NCI-H2227 treated with DMSO at 0.1 percent for 48 hours (cell line): ENCODE measurements at regions not wholly inside any gene's neighbourhood (a gene's known extent, or its start where the extent isn't known, plus 50 kb on each side); places are given as distances from the start of the nearest gene placed in this dataset.
"Not testable (repeated sequence)": the region's sequence is repeated elsewhere in the genome, so short reads cannot be mapped to it uniquely, and the experiment has no call there.

Experiments used
- DNase-seq: peaks from one replicate; lab custom pipeline; 2025; lab: John Stamatoyannopoulos, UW

DNA sequence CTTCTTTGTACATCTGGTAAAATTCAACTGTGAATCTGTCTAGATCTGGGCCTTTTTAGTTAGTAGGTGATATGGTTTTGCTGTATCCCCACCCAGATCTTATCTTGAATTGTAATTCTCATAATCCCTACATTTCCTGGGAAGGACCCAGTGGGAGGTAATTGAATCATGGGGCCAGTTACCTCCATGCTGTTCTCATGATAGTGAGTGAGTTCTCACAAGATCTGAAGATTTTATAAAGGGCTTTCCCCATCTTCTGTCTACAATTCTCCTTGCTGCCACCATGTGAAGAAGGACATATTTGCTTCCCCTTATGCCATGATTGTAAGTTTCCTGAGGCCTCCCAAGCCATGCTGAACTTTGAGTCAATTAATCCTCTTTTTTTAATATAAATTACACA, 410.4 kb upstream of the EPHA7 start:
- not testable (repeated sequence) for DNase-seq

DNA sequence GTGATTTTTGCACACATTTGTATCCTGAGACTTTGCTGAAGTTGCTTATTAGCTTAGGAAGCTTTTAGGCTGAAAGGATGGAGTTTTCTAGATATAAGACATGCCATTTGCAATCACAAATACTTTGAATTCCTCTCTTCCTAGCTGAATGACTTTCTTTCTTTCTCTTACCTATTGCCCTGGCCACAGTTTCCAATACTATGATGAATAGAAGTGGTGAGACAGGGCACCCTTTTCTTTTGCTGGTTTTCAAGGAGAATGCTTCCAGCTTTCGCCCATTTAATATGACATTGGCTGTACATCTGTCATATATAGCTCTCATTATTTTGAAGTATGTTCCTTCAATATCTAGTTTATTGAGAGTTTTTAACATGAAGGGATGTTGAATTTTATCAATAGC, 409.6 kb upstream of the EPHA7 start:
- DNase-seq, result no peak

DNA sequence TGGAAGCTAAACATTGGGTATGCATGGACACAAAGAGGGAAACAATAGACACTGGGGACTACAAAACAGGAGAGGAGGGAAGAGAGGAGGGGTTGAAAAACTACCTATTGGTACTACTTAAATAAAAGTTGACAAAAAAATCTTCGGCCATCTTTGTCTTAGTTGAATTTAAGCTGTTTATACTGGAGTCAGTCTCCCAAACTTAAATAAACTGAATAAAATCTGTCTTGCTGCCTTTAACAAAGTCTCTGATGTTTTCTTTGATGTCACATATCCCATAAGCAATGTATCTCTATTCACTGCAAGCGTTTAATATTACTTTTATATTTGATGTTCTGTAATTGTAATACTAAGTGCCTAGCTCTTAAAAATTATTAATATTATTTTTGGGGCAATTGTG, 409.2 kb upstream of the EPHA7 start:
- DNase-seq, result no peak

DNA sequence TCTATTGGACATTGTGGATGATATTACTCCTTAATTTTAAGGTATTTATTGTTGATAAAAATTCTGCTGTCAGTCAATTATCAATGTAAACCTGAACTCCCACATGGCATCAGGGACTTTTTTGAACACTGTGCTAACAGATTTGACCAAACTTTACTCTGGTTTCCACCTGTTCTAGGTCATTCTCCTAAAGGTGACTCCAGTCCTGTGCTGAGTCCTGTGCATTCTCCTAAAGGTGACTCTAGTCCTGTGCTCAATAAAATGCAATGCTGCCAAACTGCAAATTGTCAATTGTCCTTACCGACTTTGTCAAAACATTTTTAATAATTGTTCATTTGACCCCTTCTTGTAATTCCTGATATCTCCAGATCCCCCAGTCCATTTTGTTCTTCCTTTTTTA, 408.4 kb upstream of the EPHA7 start:
- no peak for DNase-seq

DNA sequence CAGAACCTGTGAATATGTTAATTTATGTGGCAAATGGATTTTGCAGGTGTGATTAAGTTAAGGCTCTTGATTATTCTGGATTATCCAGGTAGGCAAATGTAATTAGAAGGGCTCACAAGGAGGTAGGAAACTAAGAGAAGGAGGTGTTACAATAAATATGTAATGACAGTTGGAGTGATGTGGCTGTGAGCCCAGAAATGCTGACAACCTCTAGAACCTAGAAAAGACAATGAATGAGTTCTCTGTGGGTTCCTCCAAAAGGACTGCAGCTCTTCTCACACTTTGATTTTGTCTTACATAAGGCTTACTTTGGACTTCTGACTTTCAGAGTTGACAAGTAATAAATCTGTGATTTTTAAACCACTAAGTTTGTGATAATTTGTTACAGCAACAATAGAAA, 406.6 kb upstream of the EPHA7 start:
- DNase-seq, result no peak

DNA sequence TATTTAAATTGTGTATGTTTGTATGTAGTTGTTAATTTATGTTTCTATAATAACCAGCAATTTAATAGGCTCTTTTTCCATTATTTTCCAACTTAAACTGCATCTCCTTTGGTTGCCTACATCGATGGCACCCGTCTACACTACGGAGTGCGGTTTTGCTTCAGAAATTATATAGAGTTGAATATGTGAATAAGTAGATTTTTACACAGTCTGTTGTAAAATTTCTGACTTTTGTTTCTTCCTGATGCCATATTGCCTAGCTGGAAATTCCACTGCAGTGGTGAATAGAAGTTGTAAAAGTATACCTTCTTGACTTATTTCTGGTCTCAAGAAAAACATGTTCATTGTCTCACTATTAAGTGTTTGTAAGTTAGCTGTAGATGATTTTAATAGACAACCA, 404.1 kb upstream of the EPHA7 start:
- DNase-seq, result no peak

DNA sequence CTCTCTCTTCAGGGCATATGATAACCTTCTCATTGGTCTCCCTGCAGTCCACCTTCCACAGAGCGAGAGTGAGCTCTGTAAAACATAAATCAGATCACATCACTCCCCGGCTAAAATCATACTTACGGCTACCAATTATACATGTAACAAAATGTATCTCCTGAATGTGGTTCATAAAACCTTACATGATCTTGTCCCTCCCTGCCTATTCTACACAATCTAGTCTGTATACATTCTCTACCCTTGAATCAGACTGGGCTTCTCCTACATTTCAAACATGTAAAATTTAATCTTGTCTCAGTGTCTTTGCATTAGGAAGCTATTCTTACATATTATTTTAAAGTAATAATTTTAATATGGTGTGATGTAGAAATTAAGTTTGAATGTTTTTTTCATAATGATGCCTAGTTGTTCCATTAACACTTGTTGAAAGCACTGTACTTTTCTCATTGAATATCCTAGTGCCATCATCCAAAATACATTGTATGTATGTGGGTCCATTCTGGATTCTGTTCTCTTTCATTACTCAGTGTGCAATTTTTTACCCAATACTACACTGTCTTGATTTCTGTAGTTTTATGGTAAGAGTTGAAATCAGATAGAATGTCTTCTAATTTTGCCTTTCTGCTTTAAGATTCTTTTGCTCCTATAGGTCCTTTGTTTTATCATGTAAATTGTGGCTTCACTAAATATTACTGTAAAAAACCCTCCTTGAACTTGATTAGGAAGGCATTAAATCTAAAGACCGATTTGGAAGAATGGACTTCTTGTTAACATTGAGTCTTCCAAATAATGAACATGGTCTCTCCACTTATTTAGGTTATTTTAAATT, 403.3 kb upstream of the EPHA7 start:
- DNase-seq, result no peak

DNA sequence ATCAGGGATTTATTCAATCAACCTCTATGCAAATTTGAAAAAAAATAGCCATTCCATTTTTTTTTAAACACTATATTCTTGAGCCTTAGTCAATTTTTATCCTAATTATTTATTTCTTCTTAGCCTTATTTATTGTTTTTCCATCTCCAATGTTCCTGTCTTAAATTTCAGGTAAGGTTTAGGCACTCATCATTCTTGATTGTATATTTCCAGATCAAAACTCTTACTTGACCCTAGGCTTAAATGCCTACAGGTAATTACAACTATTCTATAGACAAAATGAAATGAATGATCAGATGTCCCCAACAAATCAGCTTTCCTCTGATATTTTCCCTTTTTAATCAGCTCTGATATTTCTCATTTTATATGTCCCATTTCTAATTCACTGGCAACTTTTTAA, 402.6 kb upstream of the EPHA7 start:
- DNase-seq, result no peak

DNA sequence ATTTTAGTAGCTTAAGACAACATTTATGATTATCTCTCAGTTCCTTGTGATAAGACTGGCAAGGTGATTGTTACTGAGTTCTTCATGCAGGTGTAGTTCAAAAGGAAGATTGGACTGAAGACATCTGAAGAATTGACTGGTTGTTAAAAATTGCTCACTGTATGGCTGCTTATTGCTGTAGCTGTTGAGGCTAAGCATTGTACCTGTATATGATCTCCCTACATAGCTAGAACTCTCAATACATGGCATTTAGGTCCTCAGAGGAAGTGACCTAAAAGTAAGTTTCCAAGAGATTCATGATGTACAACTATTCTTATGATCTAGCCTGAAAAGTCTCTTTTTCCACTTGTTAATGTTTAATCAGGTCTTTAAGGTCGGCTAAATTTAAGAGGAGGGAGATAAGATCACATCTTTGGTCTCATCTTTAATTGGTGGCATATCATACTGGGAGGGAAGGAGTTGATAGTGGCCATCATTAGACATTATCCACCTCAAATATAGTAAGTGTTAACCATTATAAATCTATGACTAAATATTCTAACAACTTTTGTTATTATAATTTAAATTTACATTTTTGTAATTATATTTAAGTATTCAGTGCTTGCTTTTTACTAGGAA, 401.2 kb upstream of the EPHA7 start:
- no peak for DNase-seq

DNA sequence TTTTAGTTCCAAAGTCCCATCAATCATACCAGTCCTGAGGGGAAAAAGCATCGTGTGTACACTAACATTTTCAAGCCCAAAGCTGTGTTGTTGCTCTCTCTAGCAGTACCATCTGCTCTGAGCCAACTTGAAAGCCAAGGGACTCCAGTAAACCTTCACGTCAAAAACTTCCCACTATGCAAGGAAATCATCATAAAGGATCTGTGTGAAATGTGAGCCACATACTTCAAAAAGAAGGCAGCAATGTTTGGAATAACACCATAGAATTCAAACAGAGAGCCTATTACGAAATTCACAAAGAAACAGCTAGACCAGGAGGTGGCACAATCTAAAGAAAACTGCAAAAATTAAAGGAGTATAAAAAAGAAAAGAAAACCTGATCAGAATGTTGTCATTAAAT, 399.8 kb upstream of the EPHA7 start:
- peak; percentile 30 for DNase-seq

DNA sequence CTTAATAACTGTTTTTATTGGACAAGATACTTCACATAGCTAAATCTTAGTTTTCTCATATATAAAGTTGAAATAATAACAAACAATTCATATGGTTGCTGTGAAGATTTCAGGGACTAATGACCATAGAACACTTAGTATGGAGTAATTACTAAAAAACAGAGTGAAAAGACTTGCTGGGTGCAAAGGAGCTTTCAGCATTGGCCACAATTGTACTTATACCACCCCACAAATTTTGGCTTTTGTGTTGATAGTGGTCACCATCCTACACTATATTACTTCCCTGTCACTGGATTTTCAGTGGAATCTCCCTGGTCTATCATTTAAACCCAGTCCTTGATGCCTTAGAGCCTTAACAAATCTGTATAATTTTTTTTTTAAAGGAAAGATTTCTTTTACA, 398.6 kb upstream of the EPHA7 start:
- DNase-seq, result no peak

DNA sequence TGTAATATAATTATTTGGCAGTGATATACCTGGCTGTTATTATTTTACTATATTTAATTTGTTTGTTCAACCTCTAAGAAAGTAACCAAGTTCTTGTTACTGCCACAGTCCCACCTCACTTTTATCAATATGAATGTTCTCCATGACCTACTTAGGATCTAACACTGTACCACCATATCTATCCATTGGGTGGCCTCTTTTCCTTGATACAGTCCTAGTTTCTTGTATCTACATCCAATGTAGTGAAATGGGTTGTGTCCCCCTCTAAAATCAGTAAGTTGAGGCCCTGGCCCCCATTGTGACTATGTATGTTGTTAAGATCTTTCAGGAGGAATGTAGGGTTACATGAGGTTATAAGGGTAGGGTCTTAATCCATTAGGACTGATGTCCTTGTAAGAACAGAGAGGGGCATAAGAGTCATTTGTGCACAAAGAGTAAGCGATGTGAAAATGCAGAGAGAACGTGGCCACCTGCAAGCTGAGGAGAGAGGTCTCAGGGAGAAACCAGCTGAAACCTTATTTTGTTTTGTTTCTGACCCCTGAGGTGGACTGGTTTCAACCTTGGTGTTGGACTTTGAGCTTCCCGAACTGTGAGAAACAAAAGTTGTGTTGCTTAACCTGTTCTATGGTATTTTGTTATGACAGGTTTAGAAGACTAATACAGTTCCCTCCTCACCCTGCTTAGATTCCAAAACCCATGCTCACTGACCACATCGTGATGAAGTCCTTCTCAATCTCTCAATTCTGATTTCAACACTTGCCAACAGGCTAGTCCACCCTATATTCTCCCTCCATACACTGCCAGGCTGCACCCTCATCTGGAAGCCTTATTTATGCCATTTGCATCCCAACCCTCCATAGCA, 387.3 kb upstream of the EPHA7 start:
- DNase-seq, result no peak

DNA sequence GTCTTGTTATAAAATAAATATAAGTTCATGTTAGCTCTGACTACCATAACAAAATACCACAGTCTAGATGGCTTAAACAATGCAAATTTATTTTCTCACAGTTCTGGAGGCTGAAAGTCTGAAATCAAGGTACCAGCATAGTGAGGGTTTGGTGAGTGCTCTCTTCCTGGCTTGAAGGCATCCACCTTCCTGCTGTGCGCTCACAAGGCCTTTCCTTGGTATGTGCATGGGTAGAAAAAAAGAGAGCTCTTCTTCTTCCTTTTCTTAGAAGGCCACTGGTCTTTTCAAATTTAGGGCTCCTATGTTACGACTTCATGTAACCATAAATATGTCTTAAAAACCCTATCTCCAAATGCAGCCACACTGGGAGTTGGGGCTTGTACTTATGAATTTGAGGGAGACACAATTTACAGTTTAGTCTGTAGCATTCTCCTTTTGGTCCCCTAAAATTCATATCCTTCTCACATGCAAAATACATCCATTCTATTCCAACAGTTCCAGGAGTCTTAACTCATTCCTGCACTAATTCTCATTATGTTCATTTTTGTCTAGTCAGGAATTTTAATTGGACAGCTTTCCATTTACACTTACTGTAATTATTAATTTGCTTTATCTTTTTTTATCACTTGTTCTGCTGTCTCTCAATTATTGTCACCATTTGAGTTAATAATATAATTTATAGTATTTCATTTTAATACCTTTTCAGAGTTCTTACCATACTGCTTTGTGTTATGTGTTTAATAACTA, 381.9 kb upstream of the EPHA7 start:
- no peak for DNase-seq

DNA sequence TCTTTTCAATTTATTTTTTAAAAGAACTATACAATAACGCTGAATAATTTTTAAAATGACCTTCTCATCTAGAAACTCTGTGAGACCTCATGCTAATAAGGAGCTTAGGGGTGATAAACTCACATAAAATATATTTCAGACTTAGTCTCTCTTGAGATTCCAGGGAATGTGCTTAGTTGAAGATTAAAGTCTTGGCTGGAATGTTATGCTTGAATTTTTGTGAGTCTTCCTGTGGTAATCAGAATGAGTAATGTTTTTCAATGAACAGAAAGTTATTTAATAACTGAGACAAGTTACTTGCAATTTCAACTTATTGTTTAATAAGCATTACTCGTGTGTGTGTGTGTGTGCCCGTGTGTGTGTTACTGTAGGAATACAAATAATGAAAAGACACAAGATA, 379.9 kb upstream of the EPHA7 start:
- no peak for DNase-seq

DNA sequence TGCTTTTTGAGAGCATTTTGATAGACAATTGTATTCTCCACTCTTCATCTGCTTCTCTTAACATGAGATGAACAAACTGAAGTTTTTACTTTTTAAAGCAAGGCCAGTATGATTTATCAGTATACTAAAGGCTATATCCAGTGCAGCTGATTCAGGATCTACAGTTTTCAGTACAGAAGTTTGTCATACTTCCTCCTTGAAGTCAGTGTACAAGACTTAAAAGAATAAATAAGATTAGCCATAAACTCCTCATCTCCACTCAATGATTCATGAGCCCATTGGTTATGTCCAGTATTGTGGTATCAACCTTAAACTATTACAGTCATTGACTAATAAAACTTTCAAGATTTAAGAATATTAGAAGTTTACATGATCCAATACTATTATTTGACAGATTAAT, 374.8 kb upstream of the EPHA7 start:
- DNase-seq, result no peak

DNA sequence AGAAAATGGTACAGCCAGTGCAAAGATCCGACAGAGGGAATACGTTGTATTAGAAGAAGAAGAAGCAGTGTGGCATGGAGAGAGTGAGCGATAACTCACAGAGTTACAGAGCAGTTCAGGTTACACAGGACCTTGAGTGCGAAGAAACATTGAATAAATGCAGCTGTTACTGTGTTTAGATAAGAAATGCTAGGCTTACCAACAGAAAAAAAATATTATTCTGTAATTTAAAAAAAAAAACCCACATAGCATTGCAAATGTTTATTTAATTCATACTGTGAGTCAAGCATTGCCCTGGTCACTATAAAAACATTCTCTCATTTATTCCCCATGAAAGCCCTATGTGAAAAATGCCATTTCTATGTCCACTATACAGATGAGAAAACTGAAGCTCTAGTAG, 373.4 kb upstream of the EPHA7 start:
- no peak for DNase-seq

DNA sequence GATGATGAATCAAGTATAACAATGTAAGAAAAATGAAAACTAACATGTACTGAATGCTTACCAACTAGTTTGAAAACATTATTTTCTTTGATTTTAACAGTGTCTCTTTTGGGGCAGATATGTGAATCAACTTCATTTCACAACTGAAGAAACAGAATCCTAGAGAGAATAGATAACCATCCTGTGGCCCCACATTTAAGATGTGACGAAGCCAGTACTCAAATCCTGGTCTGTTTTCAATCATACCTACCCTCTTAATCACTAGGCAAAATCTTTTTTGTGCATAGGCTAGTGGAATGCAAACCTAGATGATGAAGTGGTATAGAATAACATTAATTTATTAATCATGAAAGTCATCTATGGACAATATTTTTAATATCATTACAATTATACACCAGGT, 371.6 kb upstream of the EPHA7 start:
- no peak for DNase-seq

DNA sequence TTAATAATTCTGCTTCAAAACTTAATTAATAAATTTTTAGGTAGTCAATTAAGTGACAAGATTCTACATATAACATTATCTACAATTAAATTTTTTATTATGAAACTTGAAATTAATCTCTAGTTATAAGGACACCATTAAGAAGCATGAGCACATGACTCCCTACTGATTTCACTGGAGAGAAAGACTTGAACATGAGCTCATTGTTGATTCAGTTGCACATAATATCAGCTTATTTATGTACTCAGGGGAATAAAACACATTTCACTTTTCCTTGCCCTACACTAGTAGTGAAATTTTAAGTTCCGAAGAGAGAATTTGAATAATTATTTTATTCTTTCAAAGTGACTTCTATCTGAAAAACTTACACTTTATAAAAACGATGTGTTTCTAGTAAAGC, 370.2 kb upstream of the EPHA7 start:
- DNase-seq, result no peak

DNA sequence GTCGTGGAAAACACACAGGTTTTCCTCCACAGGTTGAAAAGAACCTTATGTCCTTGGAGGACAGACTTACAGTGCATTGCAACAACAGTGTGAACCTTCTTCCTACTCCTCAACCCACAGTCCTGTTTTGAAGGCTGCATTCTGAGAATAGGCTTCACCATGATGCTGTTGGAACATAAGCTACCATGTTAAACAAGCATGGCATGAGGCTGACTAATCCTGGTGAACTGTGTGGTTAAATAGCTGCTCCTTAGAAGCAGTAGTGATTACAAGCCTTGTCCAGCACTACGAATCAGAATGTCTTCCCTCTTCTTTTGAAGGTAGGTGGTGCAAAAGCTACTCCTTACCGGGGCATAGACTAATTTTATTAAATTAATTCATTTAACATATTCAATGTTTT, 368.5 kb upstream of the EPHA7 start:
- DNase-seq, result no peak

DNA sequence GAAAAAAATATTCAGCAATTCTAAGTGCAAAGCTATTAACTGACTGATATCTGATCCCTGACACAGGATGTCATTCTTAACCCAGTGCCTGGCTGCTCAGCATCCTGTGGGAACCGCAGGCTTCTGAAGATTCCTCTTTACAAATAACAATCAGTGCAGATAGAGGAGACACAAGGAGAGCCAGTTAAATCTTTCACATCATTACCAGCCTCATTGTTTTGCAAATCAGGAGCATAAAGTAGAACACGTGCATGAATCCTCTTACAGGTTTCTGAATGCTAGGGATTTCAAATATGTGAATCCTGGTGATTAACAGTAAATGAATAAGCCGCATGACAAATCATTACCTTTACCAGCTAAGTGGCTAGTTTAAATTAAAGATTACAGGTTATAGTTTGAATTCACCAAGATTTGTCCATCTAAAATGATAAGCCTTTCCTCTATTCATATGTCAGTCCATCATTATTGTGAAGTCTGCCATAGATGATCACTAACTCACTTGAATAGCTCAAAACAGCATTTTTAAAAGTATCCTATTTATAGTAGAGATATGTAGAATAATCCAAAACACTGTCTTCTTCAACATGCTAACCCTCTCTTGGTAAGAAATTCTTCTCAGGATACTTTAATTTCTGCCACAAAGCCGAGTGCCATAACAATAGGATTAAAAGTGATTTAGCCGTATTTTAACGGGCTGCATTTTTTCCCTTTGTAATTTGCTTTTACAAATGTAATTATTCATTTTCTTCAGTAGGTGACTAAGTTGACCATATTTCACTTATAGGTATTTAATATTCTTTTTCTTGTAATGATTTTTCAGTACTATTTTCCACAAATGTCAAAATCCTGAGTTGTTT, 367.3 kb upstream of the EPHA7 start:
- no peak for DNase-seq

DNA sequence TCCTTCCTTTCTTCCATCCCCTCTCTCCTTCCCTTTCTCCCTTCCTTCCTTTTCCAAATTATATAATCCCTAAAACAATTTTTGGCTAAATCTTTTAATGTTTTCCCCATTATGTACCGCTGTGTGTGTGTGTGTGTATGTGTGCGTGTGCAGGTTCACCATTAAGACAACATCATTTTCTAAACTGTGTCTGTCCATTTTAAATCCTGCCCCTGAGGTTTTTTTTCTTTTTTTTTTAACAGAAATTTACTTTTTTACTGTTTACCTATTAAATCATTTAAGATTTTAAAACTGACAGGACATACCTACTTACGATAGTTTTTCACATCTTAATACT, 366.3 kb upstream of the EPHA7 start:
- no peak for DNase-seq
